KMS-11 (cell line): ENCODE measurements at regions not wholly inside any gene's neighbourhood (a gene's known extent, or its start where the extent isn't known, plus 50 kb on each side); places are given as distances from the start of the nearest gene placed in this dataset.

Source experiments
- H2AFZ ChIP-seq: fragments of 200-600 bp; sonication (generic); 2 replicates; pipeline ENCODE4 v1.6.1; 2016; ENCODE audit warnings: antibody characterized with exemption, mixed run types, low read depth
- H3K27ac ChIP-seq: fragments of 200-600 bp; sonication (generic); 2 replicates; pipeline ENCODE4 v1.6.1; 2016; ENCODE audit warnings: mild to moderate bottlenecking, mixed run types
- H3K27me3 ChIP-seq: fragments of 200-600 bp; sonication (generic); 2 replicates; pipeline ENCODE4 v1.6.1; 2017; ENCODE audit warnings: mild to moderate bottlenecking, low read depth, mixed run types, moderate library complexity; ENCODE audit not compliant: insufficient read depth
- H3K36me3 ChIP-seq: fragments of 200-600 bp; sonication (generic); 2 replicates; pipeline ENCODE4 v1.6.1; 2017; ENCODE audit warnings: mild to moderate bottlenecking, mixed run types; ENCODE audit not compliant: insufficient read depth
- H3K4me1 ChIP-seq: fragments of 200-600 bp; sonication (generic); 2 replicates; pipeline ENCODE4 v1.6.1; 2016; ENCODE audit warnings: mild to moderate bottlenecking, low read depth, mixed run types; ENCODE audit not compliant: poor library complexity, severe bottlenecking
- H3K4me2 ChIP-seq: fragments of 200-600 bp; sonication (generic); 2 replicates; pipeline ENCODE4 v1.7.0; 2016; ENCODE audit warnings: mild to moderate bottlenecking, mixed run types
- H3K4me3 ChIP-seq: fragments of 200-600 bp; sonication (generic); IDR thresholded peaks from 2 replicates; pipeline ENCODE4 v1.6.1; 2017; ENCODE audit warnings: low read depth, low read length, mixed read lengths; ENCODE audit not compliant: insufficient read depth
- H3K79me2 ChIP-seq: fragments of 200-600 bp; sonication (generic); 2 replicates; pipeline ENCODE4 v1.6.1; 2016; ENCODE audit warnings: low read depth, mixed run types; ENCODE audit not compliant: insufficient read depth
- H3K9ac ChIP-seq: fragments of 200-600 bp; sonication (generic); 2 replicates; pipeline ENCODE4 v1.6.1; 2016; ENCODE audit warnings: mild to moderate bottlenecking, mixed run types
- H4K20me1 ChIP-seq: fragments of 200-600 bp; sonication (generic); 2 replicates; pipeline ENCODE4 v1.6.1; 2016; ENCODE audit warnings: mild to moderate bottlenecking, mixed run types; ENCODE audit not compliant: insufficient read depth
- CTCF ChIP-seq: fragments of 200-600 bp; sonication (generic); conservative IDR thresholded peaks from 2 replicates; pipeline ENCODE4 v1.6.1; 2017; ENCODE audit warnings: low read depth, mild to moderate bottlenecking, antibody characterized with exemption, low read length, moderate library complexity, mixed read lengths

- Histone ChIP-seq H3K27ac (no peak overlapping the region), H3K27me3 (no peaks in the 10 kb centered on the region), H4K20me1 (no peaks in the 10 kb centered on the region), H3K9ac (no peak overlapping the region), H2AFZ (no peak overlapping the region), H3K4me3 (no peak overlapping the region), H3K4me1 (no peaks in the 10 kb centered on the region), H3K4me2 (no peak overlapping the region), H3K36me3 (no peaks in the 10 kb centered on the region), H3K79me2 (no peaks in the 10 kb centered on the region)
- no peak for TF ChIP-seq CTCF
Measured at GRCh38 chr10:94217411-94217810, 145.3 kb downstream of the NOC3L start.

DNA sequence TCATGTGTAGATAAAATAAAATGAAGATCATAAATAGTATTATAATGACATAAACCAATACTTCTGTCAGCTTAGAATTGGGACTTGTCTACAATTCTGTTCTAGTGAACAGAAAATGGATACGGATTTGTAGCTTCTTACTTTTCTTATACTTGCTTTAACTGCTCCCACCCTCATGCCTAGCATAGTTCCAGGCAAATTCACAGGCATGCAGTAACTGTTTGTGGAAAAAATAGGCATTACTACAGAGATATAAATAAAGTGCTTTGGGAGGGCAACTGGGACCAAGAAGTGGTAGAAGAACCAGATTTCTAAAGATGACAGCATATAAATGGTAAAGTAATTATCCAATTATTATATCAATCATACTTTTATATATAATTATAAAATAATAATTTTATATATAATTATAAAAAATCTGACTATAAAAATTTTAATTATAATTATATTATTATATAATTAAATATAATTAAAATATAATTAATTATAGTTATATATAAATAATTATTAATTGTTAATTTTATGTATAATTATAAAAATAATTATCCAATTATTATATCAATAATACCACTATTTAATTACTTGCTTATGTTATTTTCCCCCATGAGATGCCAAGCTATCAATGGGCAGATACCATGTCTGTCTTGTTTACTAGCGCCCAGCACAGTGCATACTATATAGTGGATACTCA is 144.1 kb downstream of the NOC3L start:
- no peaks in the 10 kb centered on the region for H4K20me1 ChIP-seq
- H2AFZ ChIP-seq, result no peak overlapping the region
- no peaks in the 10 kb centered on the region for H3K27me3 ChIP-seq
- H3K9ac ChIP-seq, result no peak overlapping the region
- no peak overlapping the region for H3K4me3 ChIP-seq
- no peak overlapping the region for H3K27ac ChIP-seq
- no peaks in the 10 kb centered on the region for H3K36me3 ChIP-seq
- TF ChIP-seq CTCF, result no peak
- no peaks in the 10 kb centered on the region for H3K79me2 ChIP-seq
- H3K4me1 ChIP-seq, result no peaks in the 10 kb centered on the region
- no peak overlapping the region for H3K4me2 ChIP-seq

DNA sequence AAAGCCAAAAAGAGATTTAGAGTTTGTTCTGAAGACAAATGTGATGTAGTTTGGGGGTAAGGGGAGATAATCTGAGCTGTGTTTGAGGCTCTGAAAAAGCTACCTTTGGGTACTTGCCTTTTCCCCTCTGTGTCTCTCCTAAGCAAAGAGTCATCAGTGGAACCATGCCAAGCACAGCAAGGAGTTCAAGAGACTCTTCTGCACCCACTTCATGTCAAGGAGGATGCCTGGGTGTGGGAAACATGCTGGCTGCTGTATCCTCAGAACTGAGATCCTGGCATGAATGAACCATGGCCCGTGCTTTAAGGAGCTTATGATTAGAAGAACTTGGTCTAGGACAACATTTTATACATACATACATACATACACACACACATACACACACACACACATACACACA is 142.9 kb downstream of the NOC3L start:
- H3K4me3 ChIP-seq, result no peak overlapping the region
- no peaks in the 10 kb centered on the region for H3K4me1 ChIP-seq
- H3K79me2 ChIP-seq, result no peaks in the 10 kb centered on the region
- no peaks in the 10 kb centered on the region for H3K36me3 ChIP-seq
- no peak overlapping the region for H3K4me2 ChIP-seq
- no peak overlapping the region for H3K9ac ChIP-seq
- H4K20me1 ChIP-seq, result no peaks in the 10 kb centered on the region
- H2AFZ ChIP-seq, result no peak overlapping the region
- H3K27ac ChIP-seq, result no peak overlapping the region
- TF ChIP-seq CTCF, result no peak
- H3K27me3 ChIP-seq, result no peaks in the 10 kb centered on the region

- no peak overlapping the region for H3K27ac ChIP-seq
- H4K20me1 ChIP-seq, result no peaks in the 10 kb centered on the region
- no peak overlapping the region for H3K4me2 ChIP-seq
- no peaks in the 10 kb centered on the region for H3K79me2 ChIP-seq
- H3K27me3 ChIP-seq, result no peaks in the 10 kb centered on the region
- H3K9ac ChIP-seq, result no peak overlapping the region
- H3K4me1 ChIP-seq, result no peaks in the 10 kb centered on the region
- H3K4me3 ChIP-seq, result no peak overlapping the region
- H3K36me3 ChIP-seq, result no peaks in the 10 kb centered on the region
- no peak for TF ChIP-seq CTCF
- H2AFZ ChIP-seq, result no peak overlapping the region
Measured at GRCh38 chr10:94220717-94221116, 142.0 kb downstream of the NOC3L start.
